Right lobe of liver (tissue), 6 donors: ENCODE measurements at regions not wholly inside any gene's neighbourhood (a gene's known extent, or its start where the extent isn't known, plus 50 kb on each side); places are given as distances from the start of the nearest gene placed in this dataset.

Source experiments
- ATAC-seq, 4 donors: fragments of 200-7000 bp; cut with Tn5 transposase; one replicate each; pipeline ENCODE4 v1.9.1; 2020; ENCODE audit warnings: mild to moderate bottlenecking in 4 of 4, moderate library complexity in 4 of 4
- DNase-seq, 3 donors: peaks; one replicate each; pipeline ENCODE4 v3.0.0-alpha.2; 2020
- H3K27ac ChIP-seq, 3 donors: fragments of 200-600 bp; one replicate each; pipeline ENCODE4 v1.8.0; 2022
- H3K27me3 ChIP-seq, 2 donors: fragments of 200-600 bp; one replicate each; pipeline ENCODE4 v1.8.0; 2022
- H3K36me3 ChIP-seq, 4 donors: fragments of 200-600 bp; sonication (generic) in 1 of 4; one replicate each; pipeline versions ENCODE4 v1.5.1 to v1.8.0; 2017 to 2022; ENCODE audit warnings: control low read depth in 1 of 4
- H3K4me1 ChIP-seq, 4 donors: fragments of 200-600 bp; sonication (generic) in 1 of 4; one replicate each; pipeline versions ENCODE4 v1.5.1 to v1.8.0; 2017 to 2022; ENCODE audit warnings: control low read depth in 1 of 4
- H3K4me3 ChIP-seq, 3 donors: fragments of 200-600 bp; one replicate each; pipeline ENCODE4 v1.8.0; 2022
- H3K9me3 ChIP-seq, 4 donors: fragments of 200-600 bp; sonication (generic) in 1 of 4; one replicate each; pipeline versions ENCODE4 v1.5.1 to v1.8.0; 2017 to 2022; ENCODE audit warnings: control low read depth in 1 of 4
- POLR2A ChIP-seq: fragments of 450-650 bp; IDR thresholded peaks from one replicate; pipeline ENCODE4 v1.6.1; 2017; ENCODE audit warnings: antibody characterized with exemption, mild to moderate bottlenecking
- WGBS: methylation state at CpG from one replicate; pipeline ENCODE4 v1.1.6; 2018; ENCODE audit warnings: low coverage, low lambda C conversion rate; ENCODE audit not compliant: insufficient coverage; ENCODE audit errors: missing lambda C conversion rate; 5-methylcytosine and 5-hydroxymethylcytosine counted together
- intact Hi-C, 2 donors: fragments of 100-400 bp; cut with DNase I; formaldehyde crosslinking; loops; one replicate each; pipeline versions ENCODE4 v1.11.2 to v1.14.1; 2022
- TF ChIP-seq, protein P1 (sequence below), 4 donors: fragments of 200-600 bp in 3 of 4; fragments of 450-650 bp in 1 of 4; IDR thresholded peaks; one replicate each; pipeline versions ENCODE4 v1.5.1 to v1.8.0; 2016 to 2022; ENCODE audit warnings: antibody characterized with exemption in 4 of 4, mild to moderate bottlenecking in 2 of 4
- donor health status: DM: no; HTN: yes; CAD: no.
- donor health status: DM: no; HTN: no; CAD: no.
- donor health status: DM: no; HTN: no; CAD: no.
- donor health status: DM: no; HTN: yes; CAD: no.
- donor health status: DM: no; HTN: yes; CAD: no.

DNA sequence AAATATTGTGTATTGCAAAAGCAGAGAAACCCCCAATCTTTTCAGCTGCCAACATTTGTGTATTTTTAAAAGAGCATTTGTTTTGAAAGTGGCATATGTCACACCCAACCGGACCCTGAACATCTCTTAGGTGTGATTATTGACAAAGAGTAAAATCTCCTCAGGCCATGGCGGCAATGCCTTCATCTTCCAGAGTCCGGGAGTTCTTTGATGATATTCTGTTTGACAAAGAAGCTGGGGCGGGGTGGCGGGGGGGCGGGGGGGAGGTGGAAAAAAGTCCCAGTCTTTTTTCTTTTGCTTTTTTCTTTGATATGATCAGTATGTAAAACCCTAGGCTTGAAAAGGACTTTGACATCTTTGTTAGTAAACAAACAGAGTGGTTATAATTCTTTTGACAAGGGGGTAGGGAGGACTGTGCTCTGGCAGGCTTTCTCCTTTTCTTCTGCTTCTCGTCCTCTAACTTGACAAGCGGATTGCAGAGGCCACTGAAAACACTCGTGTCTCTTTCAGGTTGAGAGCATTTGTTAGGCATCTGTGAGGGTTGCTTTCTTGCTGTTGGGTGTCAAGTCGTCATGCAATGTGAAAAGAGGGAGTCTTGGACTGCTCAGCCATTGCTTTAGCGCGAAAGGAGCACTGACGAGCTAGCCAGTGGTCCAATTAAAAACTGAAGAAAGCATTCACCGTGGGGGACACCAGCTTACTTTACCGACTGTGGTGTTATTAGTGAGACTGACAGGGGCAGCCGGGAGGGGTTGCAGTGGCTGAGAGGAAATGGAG, 243.2 kb downstream of the NSUN3 start:
- H3K4me1 ChIP-seq, result no peaks in the 10 kb centered on the region
- intact Hi-C loops, result no loop called here
- no peaks in the 10 kb centered on the region for H3K36me3 ChIP-seq
- TF ChIP-seq POLR2A, result no peak
- TF ChIP-seq, protein P1, sequence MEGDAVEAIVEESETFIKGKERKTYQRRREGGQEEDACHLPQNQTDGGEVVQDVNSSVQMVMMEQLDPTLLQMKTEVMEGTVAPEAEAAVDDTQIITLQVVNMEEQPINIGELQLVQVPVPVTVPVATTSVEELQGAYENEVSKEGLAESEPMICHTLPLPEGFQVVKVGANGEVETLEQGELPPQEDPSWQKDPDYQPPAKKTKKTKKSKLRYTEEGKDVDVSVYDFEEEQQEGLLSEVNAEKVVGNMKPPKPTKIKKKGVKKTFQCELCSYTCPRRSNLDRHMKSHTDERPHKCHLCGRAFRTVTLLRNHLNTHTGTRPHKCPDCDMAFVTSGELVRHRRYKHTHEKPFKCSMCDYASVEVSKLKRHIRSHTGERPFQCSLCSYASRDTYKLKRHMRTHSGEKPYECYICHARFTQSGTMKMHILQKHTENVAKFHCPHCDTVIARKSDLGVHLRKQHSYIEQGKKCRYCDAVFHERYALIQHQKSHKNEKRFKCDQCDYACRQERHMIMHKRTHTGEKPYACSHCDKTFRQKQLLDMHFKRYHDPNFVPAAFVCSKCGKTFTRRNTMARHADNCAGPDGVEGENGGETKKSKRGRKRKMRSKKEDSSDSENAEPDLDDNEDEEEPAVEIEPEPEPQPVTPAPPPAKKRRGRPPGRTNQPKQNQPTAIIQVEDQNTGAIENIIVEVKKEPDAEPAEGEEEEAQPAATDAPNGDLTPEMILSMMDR (IDR thresholded peaks at IDR 0.05), result no peak
- no peak overlapping the region for H3K27ac ChIP-seq
- ATAC-seq (no peak), DNase-seq (no peak)
- H3K27me3 ChIP-seq, result no peaks in the 10 kb centered on the region
- 38% methylated on average over 16 of the region's 16 CpGs for WGBS
- no peaks in the 10 kb centered on the region for H3K9me3 ChIP-seq
- H3K4me3 ChIP-seq, result no peak overlapping the region

- no peak for ATAC-seq
- Histone ChIP-seq H3K27me3 (no peaks in the 10 kb centered on the region), H3K4me1 (no peaks in the 10 kb centered on the region), H3K27ac (no peak overlapping the region), H3K9me3 (no peaks in the 10 kb centered on the region), H3K36me3 (no peaks in the 10 kb centered on the region), H3K4me3 (no peak overlapping the region)
- TF ChIP-seq POLR2A, result no peak
- TF ChIP-seq, protein P1 (IDR thresholded peaks at IDR 0.05), result no peak
- no peak for DNase-seq
- intact Hi-C loops, result no loop called here
Measured at GRCh38 chr3:94307588-94307987, 244.7 kb downstream of the NSUN3 start.

- no peaks in the 10 kb centered on the region for H3K27me3 ChIP-seq
- DNase-seq (no peak), ATAC-seq (no peak)
- no peaks in the 10 kb centered on the region for H3K9me3 ChIP-seq
- H3K4me3 ChIP-seq, result no peak overlapping the region
- H3K4me1 ChIP-seq, result no peaks in the 10 kb centered on the region
- intact Hi-C loops, result no loop called here
- TF ChIP-seq POLR2A, result no peak
- TF ChIP-seq, protein P1 (IDR thresholded peaks at IDR 0.05), result no peak
- no peak overlapping the region for H3K27ac ChIP-seq
- WGBS, result 73% methylated on average over 1 of the region's 1 CpG
- H3K36me3 ChIP-seq, result no peaks in the 10 kb centered on the region
Measured at GRCh38 chr3:94308767-94309166, 245.9 kb downstream of the NSUN3 start.

GRCh38 chr3:94310341-94311135, 247.7 kb downstream of the NSUN3 start:
- 48% methylated on average over 5 of the region's 5 CpGs for WGBS
- Histone ChIP-seq H3K4me3 (no peak overlapping the region), H3K4me1 (no peaks in the 10 kb centered on the region), H3K27ac (no peak overlapping the region), H3K36me3 (no peaks in the 10 kb centered on the region), H3K9me3 (no peaks in the 10 kb centered on the region), H3K27me3 (no peaks in the 10 kb centered on the region)
- ATAC-seq (no peak), DNase-seq (no peak)
- intact Hi-C loops, result no loop called here
- no peak for TF ChIP-seq POLR2A
- TF ChIP-seq, protein P1 (IDR thresholded peaks at IDR 0.05), result no peak
